ENCODE measurements at regions not wholly inside any gene's neighbourhood (a gene's known extent, or its start where the extent isn't known, plus 50 kb on each side); places are given as distances from the start of the nearest gene placed in this dataset.
"Not testable (repeated sequence)": the region's sequence is repeated elsewhere in the genome, so short reads cannot be mapped to it uniquely, and the experiment has no call there.

DNA sequence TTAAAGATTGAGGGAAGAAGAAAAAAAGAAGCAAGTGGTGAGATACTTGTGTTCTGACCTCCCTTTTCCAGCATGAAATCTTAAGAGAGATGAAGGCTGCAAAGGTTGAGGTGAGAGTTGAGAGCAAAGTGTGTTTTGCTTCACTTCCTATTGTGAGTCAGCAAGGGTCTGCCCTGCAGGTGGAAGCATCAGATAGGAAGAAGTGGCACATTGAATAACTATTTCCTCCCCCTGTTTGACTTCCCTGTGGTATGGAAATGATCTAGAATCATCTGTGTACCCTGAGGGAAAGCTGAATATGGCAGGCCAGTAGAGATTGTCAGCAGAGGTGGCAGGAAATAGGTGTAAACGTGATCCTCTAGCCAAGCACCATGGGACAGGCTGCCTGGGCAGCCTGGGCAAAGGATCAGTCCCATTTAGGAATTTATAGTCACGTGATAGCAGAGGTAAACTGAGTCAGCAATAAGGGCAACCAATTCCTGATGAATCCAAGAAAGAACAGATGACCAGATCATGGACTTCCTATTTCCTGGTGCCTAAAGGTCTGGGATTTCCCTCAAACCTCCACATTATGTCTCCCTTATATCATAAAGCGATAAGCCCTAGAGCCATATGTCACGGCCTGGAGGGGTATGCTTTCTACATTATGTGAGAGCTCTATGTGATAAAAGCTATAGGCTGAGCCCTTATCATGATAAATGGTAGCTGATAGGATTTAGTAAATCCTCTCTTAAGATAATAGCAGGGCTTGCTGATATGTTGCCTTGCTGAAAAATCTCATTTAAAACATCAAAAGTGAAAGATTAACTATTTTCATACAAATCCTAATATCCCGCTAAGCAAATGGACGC, 287.0 kb downstream of the MDFIC start:
- Histone ChIP-seq H4K20me1 (replicated peaks; ENCODE audit: control insufficient read depth, insufficient read depth, low read length) (no peaks in the 10 kb centered on the region), H3K79me2 (ENCODE audit: control insufficient read depth, insufficient read depth, low read length) (no peaks in the 10 kb centered on the region), H3K4me3 (no peak overlapping the region), H3K9me1 (ENCODE audit: control insufficient read depth, insufficient read depth, low read length) (no peaks in the 10 kb centered on the region), H3K9ac (ENCODE audit: insufficient read depth in 1 of 2, low read depth in 2 of 2, low read length in 2 of 2) (no peak overlapping the region), H3K4me1 (replicated peaks in 1 of 2; ENCODE audit: control insufficient read depth in 2 of 2, insufficient read depth in 2 of 2, low read length in 2 of 2) (no peaks in the 10 kb centered on the region), H3K27me3 (ENCODE audit: control insufficient read depth in 2 of 2, insufficient read depth in 2 of 2, low read length in 2 of 2) (no peaks in the 10 kb centered on the region), H3K4me2 (ENCODE audit: insufficient read depth, low read length) (no peak overlapping the region), H3K36me3 (ENCODE audit: control insufficient read depth, insufficient read depth, low read length) (no peaks in the 10 kb centered on the region), H2AFZ (ENCODE audit: low read depth, low read length) (no peak overlapping the region), H3K9me3 (replicated peaks; ENCODE audit: control insufficient read depth, insufficient read depth, low read depth, low read length) (no peaks in the 10 kb centered on the region; the same call in 1 of the 2 replicates), H3K27ac (ENCODE audit: extremely low read depth, low read depth, low read length) (no peak overlapping the region)
- CTCF ChIA-PET (ENCODE audit: low intra/inter-chr PET ratio): no interaction called here
- intact Hi-C loops (cut with micrococcal nuclease) (no loop called here), in situ Hi-C loops (cut with MboI) (no loop called here)
- POLR2A ChIA-PET: no interaction called here
- ATAC-seq (no peak), FAIRE-seq (no peak), DNase-seq (ENCODE audit: extremely low read depth in 1 of 4, low spot score in 3 of 4) (no peak)
- TF ChIP-seq CBFB (CRISPR knock-in tag; IDR thresholded peaks at IDR 0.05) (no peak), TFE3 (CRISPR knock-in tag; IDR thresholded peaks at IDR 0.05) (peak; percentile 80)
- WGBS (ENCODE audit: insufficient coverage, low coverage, missing lambda C conversion rate): under 1% methylated on average over 6 of the region's 6 CpGs
- no TSS peak for BruUV-seq (replicated peaks)

GRCh38 chr7:115206374-115206773, 284.5 kb downstream of the MDFIC start:
- H3K9me3 ChIP-seq (replicated peaks; ENCODE audit: control insufficient read depth, insufficient read depth, low read depth, low read length); in situ Hi-C loops (cut with MboI); H3K36me3 ChIP-seq (ENCODE audit: control insufficient read depth, insufficient read depth, low read length); H3K27me3 ChIP-seq (ENCODE audit: control insufficient read depth in 2 of 2, insufficient read depth in 2 of 2, low read length in 2 of 2); POLR2A ChIA-PET; H2AFZ ChIP-seq (ENCODE audit: low read depth, low read length); H3K27ac ChIP-seq (ENCODE audit: extremely low read depth, low read depth, low read length); H3K4me3 ChIP-seq; H3K9ac ChIP-seq (ENCODE audit: insufficient read depth in 1 of 2, low read depth in 2 of 2, low read length in 2 of 2); FAIRE-seq; H3K4me2 ChIP-seq (ENCODE audit: insufficient read depth, low read length); BruUV-seq (replicated peaks); H3K9me1 ChIP-seq (ENCODE audit: control insufficient read depth, insufficient read depth, low read length); DNase-seq (ENCODE audit: extremely low read depth in 1 of 4, low spot score in 3 of 4); H4K20me1 ChIP-seq (replicated peaks; ENCODE audit: control insufficient read depth, insufficient read depth, low read length); ATAC-seq; H3K79me2 ChIP-seq (ENCODE audit: control insufficient read depth, insufficient read depth, low read length); H3K4me1 ChIP-seq (replicated peaks in 1 of 2; ENCODE audit: control insufficient read depth in 2 of 2, insufficient read depth in 2 of 2, low read length in 2 of 2); CTCF ChIA-PET (ENCODE audit: low intra/inter-chr PET ratio); intact Hi-C loops (cut with micrococcal nuclease): not testable (repeated sequence)
- 4% methylated on average over 2 of the region's 2 CpGs for WGBS (ENCODE audit: insufficient coverage, low coverage, missing lambda C conversion rate)
- TF ChIP-seq CBX5 (IDR thresholded peaks at IDR 0.05; ENCODE audit: borderline replicate concordance, low read depth): 0 out of 2 replicates have a peak, but pooled peaks have one; percentile 27
